H9 (cell line): ENCODE measurements at regions not wholly inside any gene's neighbourhood (a gene's known extent, or its start where the extent isn't known, plus 50 kb on each side); places are given as distances from the start of the nearest gene placed in this dataset.

Experiments
- DNase-seq: peaks from one replicate; pipeline ENCODE4 v3.0.0-alpha.2; 2017
- H2AFZ ChIP-seq: one replicate; pipeline ENCODE4 v1.6.1; 2013; ENCODE audit warnings: mild to moderate bottlenecking, low read length, control low read depth, moderate library complexity
- H2AK5ac ChIP-seq: 2 replicates; pipeline ENCODE4 v1.6.1; 2013; ENCODE audit warnings: low read length, control low read depth, mixed read lengths; ENCODE audit not compliant: insufficient read length
- H2BK120ac ChIP-seq: one replicate; pipeline ENCODE4 v1.6.1; 2013; ENCODE audit warnings: low read depth, mild to moderate bottlenecking, low read length, control low read depth, inconsistent platforms; ENCODE audit not compliant: poor library complexity, severe bottlenecking
- H2BK12ac ChIP-seq: 2 replicates; pipeline ENCODE4 v1.6.1; 2013; ENCODE audit warnings: low read length, control low read depth, mixed read lengths, low read depth; ENCODE audit not compliant: insufficient read length
- H2BK15ac ChIP-seq: 2 replicates; pipeline ENCODE4 v1.6.1; 2013; ENCODE audit warnings: low read depth, low read length, control low read depth
- H2BK20ac ChIP-seq: one replicate; pipeline ENCODE4 v1.6.1; 2013; ENCODE audit warnings: low read depth, mild to moderate bottlenecking, low read length, control low read depth, inconsistent platforms; ENCODE audit not compliant: poor library complexity, severe bottlenecking
- H2BK5ac ChIP-seq: 2 replicates; pipeline ENCODE4 v1.6.1; 2013; ENCODE audit warnings: low read length, control low read depth, mixed read lengths; ENCODE audit not compliant: insufficient read length
- H3K14ac ChIP-seq: 2 replicates; pipeline ENCODE4 v1.6.1; 2013; ENCODE audit warnings: low read length, control low read depth; ENCODE audit not compliant: insufficient read depth
- H3K18ac ChIP-seq: 2 replicates; pipeline ENCODE4 v1.6.1; 2013; ENCODE audit warnings: low read depth, mild to moderate bottlenecking, mixed read lengths, low read length, control low read depth; ENCODE audit not compliant: insufficient read length
- H3K23ac ChIP-seq: 2 replicates; pipeline ENCODE4 v1.6.1; 2013; ENCODE audit warnings: low read length, control low read depth, mixed read lengths, low read depth; ENCODE audit not compliant: insufficient read length
- H3K23me2 ChIP-seq: 2 replicates; pipeline ENCODE4 v1.6.1; 2013; ENCODE audit warnings: low read depth, mild to moderate bottlenecking, mixed read lengths, low read length, control low read depth; ENCODE audit not compliant: insufficient read length, poor library complexity, severe bottlenecking
- H3K27ac ChIP-seq: 2 replicates; pipeline ENCODE4 v1.5.1; 2013; ENCODE audit warnings: low read length, control low read depth, mixed read lengths, low read depth; ENCODE audit not compliant: insufficient read length
- H3K27me3 ChIP-seq: 2 replicates; pipeline ENCODE4 v1.6.1; 2013; ENCODE audit warnings: low read length, control low read depth, inconsistent platforms; ENCODE audit not compliant: insufficient read depth
- H3K4ac ChIP-seq: 2 replicates; pipeline ENCODE4 v1.6.1; 2013; ENCODE audit warnings: low read depth, mild to moderate bottlenecking, control low read depth, inconsistent platforms, low read length, moderate library complexity
- H3K4me1 ChIP-seq: 2 replicates; pipeline ENCODE4 v1.6.1; 2013; ENCODE audit warnings: low read length, control low read depth, inconsistent platforms; ENCODE audit not compliant: insufficient read depth
- H3K4me2 ChIP-seq: 2 replicates; pipeline ENCODE4 v1.6.1; 2013; ENCODE audit warnings: low read length, control low read depth, mixed read lengths; ENCODE audit not compliant: insufficient read length, insufficient read depth
- H3K56ac ChIP-seq: 2 replicates; pipeline ENCODE4 v1.6.1; 2013; ENCODE audit warnings: low read depth, mild to moderate bottlenecking, mixed read lengths, low read length, control low read depth; ENCODE audit not compliant: insufficient read length
- H3K79me1 ChIP-seq: 2 replicates; pipeline ENCODE4 v1.6.1; 2013; ENCODE audit warnings: low read depth, mild to moderate bottlenecking, moderate library complexity, low read length, control low read depth, inconsistent platforms; ENCODE audit not compliant: insufficient read depth, poor library complexity, severe bottlenecking
- H3K79me2 ChIP-seq: 2 replicates; pipeline ENCODE4 v1.6.1; 2013; ENCODE audit warnings: low read length, control low read depth, inconsistent platforms; ENCODE audit not compliant: insufficient read depth
- H3K9ac ChIP-seq: 2 replicates; pipeline ENCODE4 v1.6.1; 2013; ENCODE audit warnings: low read length, control low read depth, mixed read lengths; ENCODE audit not compliant: insufficient read length; ENCODE audit errors: extremely low read depth
- H3K9me3 ChIP-seq: one replicate; pipeline ENCODE4 v1.6.1; 2013; ENCODE audit warnings: low read depth, low read length, inconsistent platforms; ENCODE audit not compliant: control insufficient read depth
- H3T11ph ChIP-seq: one replicate; pipeline ENCODE4 v1.6.1; 2013; ENCODE audit warnings: mild to moderate bottlenecking, low read length, control low read depth, inconsistent platforms
- H4K20me1 ChIP-seq: one replicate; pipeline ENCODE4 v1.6.1; 2013; ENCODE audit not compliant: control insufficient read depth, insufficient read length, insufficient read depth
- H4K5ac ChIP-seq: 2 replicates; pipeline ENCODE4 v1.6.1; 2013; ENCODE audit warnings: low read depth, mild to moderate bottlenecking, mixed read lengths, low read length, control low read depth; ENCODE audit not compliant: insufficient read length
- H4K8ac ChIP-seq: replicated peaks from 2 replicates; pipeline ENCODE4 v1.6.1; 2013; ENCODE audit warnings: low read length, control low read depth, mixed read lengths, low read depth; ENCODE audit not compliant: insufficient read length
- H4K91ac ChIP-seq: 2 replicates; pipeline ENCODE4 v1.6.1; 2013; ENCODE audit warnings: low read depth, mild to moderate bottlenecking, moderate library complexity, mixed read lengths, low read length, control low read depth; ENCODE audit not compliant: insufficient read length
- H3K27ac Mint-ChIP-seq, 3 experiments: 2 replicates in 2 of 3; 3 replicates in 1 of 3; pipeline ENCODE4 v1.8.0; 2020 to 2021; ENCODE audit warnings: mixed read lengths in 3 of 3, mild to moderate bottlenecking in 1 of 3, moderate library complexity in 1 of 3
- H3K27me3 Mint-ChIP-seq: 2 replicates; pipeline ENCODE4 v1.8.0; 2021; ENCODE audit warnings: low read depth, mild to moderate bottlenecking, moderate library complexity, mixed read lengths
- H3K36me3 Mint-ChIP-seq, 3 experiments: 2 replicates in 2 of 3; 3 replicates in 1 of 3; pipeline ENCODE4 v1.8.0; 2020 to 2021; ENCODE audit warnings: low read depth in 3 of 3, mixed read lengths in 3 of 3; ENCODE audit not compliant: insufficient read depth in 1 of 3
- H3K4me1 Mint-ChIP-seq, 2 experiments: 2 replicates each; pipeline ENCODE4 v1.8.0; 2020; ENCODE audit warnings: mixed read lengths in 2 of 2
- H3K4me3 Mint-ChIP-seq, 2 experiments: 2 replicates in 1 of 2; 3 replicates in 1 of 2; pipeline ENCODE4 v1.8.0; 2020 to 2021; ENCODE audit warnings: mild to moderate bottlenecking in 2 of 2, mixed read lengths in 2 of 2, moderate library complexity in 1 of 2
- H3K9me3 Mint-ChIP-seq, 2 experiments: 2 replicates in 1 of 2; 3 replicates in 1 of 2; pipeline ENCODE4 v1.8.0; 2020; ENCODE audit warnings: mild to moderate bottlenecking in 2 of 2, mixed read lengths in 2 of 2, moderate library complexity in 1 of 2
- CTCF ChIP-seq: fragments of 200-600 bp; sonication (generic); conservative IDR thresholded peaks from 3 replicates; pipeline ENCODE4 v1.8.0; 2021; ENCODE audit warnings: antibody characterized with exemption, mild to moderate bottlenecking

- Mint-ChIP-seq H3K9me3 (no peaks in the 10 kb centered on the region), H3K36me3 (no peaks in the 10 kb centered on the region), H3K27ac (no peak overlapping the region), H3K4me3 (no peak overlapping the region), H3K4me1 (peaks cover 4 to 7% of the 10 kb centered on the region in 2 experiments; a peak in 2 of 4 replicates), H3K27me3 (peaks cover 2% of the 10 kb centered on the region; the same call in 1 of the 2 replicates)
- no peak for DNase-seq
- Histone ChIP-seq H3K9me3 (no peaks in the 10 kb centered on the region), H3K9ac (no peak overlapping the region), H3K14ac (no peak overlapping the region), H2BK12ac (no peak overlapping the region), H3K27ac (no peak overlapping the region), H3K4me2 (no peak overlapping the region), H2BK20ac (no peak overlapping the region), H3K27me3 (no peaks in the 10 kb centered on the region), H3K23me2 (no peaks in the 10 kb centered on the region), H4K20me1 (no peaks in the 10 kb centered on the region), H3K18ac (no peak overlapping the region), H3K4me1 (no peaks in the 10 kb centered on the region), H2AFZ (no peak overlapping the region), H3K56ac (no peak overlapping the region), H2BK5ac (no peak overlapping the region), H2AK5ac (no peak overlapping the region), H4K5ac (no peak overlapping the region), H2BK120ac (no peak overlapping the region), H3T11ph (no peak overlapping the region), H3K79me2 (no peaks in the 10 kb centered on the region), H3K23ac (no peak overlapping the region), H4K8ac (no peak overlapping the region), H3K79me1 (no peaks in the 10 kb centered on the region), H2BK15ac (no peak overlapping the region), H3K4ac (no peak overlapping the region), H4K91ac (no peak overlapping the region)
- no peak for TF ChIP-seq CTCF
Observed at GRCh38 chr12:5345534-5345933, 86.4 kb upstream of the NTF3 start.
